Stimulated activated naive CD8-positive, alpha-beta T cell treated with anti-CD3 and anti-CD28 coated beads, Interleukin-15, amount 100 ng/mL, for 72 hours (primary cell): ENCODE measurements at regions not wholly inside any gene's neighbourhood (a gene's known extent, or its start where the extent isn't known, plus 50 kb on each side); places are given as distances from the start of the nearest gene placed in this dataset.
"Not testable (repeated sequence)": the region's sequence is repeated elsewhere in the genome, so short reads cannot be mapped to it uniquely, and the experiment has no call there.

Experiments used
- ATAC-seq: fragments of 150-1000 bp; cut with Tn5 transposase; 2 replicates; pipeline ENCODE4 v1.10.0; 2021; ENCODE audit warnings: mild to moderate bottlenecking, moderate library complexity
- DNase-seq, 2 donors: peaks; one replicate each; pipeline ENCODE4 v3.0.0; 2021 to 2022
- H3K27ac Mint-ChIP-seq, 2 donors: one replicate each; pipeline ENCODE4 v1.8.0; 2022; ENCODE audit warnings: mild to moderate bottlenecking in 2 of 2, mixed read lengths in 2 of 2, moderate library complexity in 2 of 2
- H3K27me3 Mint-ChIP-seq: one replicate; pipeline ENCODE4 v1.8.0; 2022; ENCODE audit warnings: mixed read lengths
- H3K4me1 Mint-ChIP-seq: one replicate; pipeline ENCODE4 v1.8.0; 2022; ENCODE audit warnings: mild to moderate bottlenecking, mixed read lengths
- H3K4me3 Mint-ChIP-seq, 2 donors: one replicate each; pipeline ENCODE4 v1.8.0; 2022; ENCODE audit warnings: mild to moderate bottlenecking in 2 of 2, mixed read lengths in 2 of 2, moderate library complexity in 1 of 2
- H3K9me3 Mint-ChIP-seq, 2 donors: one replicate each; pipeline ENCODE4 v1.8.0; 2022; ENCODE audit warnings: mixed read lengths in 2 of 2

DNA sequence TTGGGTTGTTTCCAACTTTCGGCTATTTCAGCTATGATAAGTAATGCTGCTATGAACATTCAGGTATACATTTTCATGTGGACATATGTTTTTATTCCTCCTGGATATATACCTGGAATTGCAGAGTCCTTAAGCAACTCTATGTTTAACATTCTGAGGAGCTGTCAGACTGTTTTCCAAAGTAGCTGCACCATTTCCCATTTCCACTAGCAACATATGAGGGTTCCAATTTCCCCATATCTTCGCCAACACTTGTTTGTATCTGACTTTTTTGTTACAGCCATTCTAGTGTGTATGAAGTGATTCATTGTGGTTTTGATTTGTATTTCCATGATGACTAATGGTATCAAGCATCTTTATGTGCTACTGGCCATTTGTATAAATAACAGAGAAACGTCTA lies 295.7 kb downstream of the CEP170 start:
- ATAC-seq, H3K4me3 Mint-ChIP-seq, DNase-seq, H3K9me3 Mint-ChIP-seq, H3K4me1 Mint-ChIP-seq, H3K27ac Mint-ChIP-seq, H3K27me3 Mint-ChIP-seq: not testable (repeated sequence)

DNA sequence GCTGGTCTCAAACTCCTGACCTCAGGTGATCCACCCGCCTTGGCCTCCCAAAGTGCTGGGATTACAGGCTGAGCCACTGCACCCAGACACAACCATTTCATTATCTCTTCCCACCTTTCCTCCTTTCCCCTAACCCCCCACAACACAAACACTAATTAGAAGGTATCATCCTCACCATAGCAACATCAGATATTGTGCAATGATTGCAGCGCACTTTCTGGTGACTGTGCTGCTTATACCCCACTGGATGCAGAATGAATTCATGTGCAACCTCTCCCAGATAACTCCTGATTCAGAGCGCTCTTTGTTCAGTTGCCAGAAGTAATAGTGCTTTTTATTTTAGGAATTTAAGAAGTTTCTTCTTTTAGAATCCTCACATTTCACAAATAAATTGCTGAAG lies 300.1 kb downstream of the CEP170 start:
- H3K27ac Mint-ChIP-seq, H3K27me3 Mint-ChIP-seq, H3K4me1 Mint-ChIP-seq, ATAC-seq, DNase-seq, H3K9me3 Mint-ChIP-seq, H3K4me3 Mint-ChIP-seq: not testable (repeated sequence)

DNA sequence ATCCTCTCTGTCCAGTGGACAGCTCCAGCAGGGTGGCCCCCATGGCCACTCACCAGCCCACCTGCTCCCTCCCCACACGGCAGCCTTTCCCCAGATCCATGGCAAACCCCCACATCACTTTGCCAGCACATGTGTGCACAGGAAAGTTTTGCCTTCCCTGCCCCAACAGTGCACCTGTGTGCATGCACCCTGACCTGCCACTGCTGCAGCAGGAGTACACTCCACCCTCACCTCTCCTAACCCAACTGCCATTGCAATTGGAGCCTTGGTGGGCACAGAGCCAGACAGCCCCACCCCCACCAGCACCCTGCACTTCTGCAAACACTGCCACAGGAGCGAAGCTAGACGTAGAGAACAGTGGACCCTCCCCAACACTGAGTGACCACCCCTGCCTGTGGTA lies 308.9 kb downstream of the CEP170 start:
- H3K4me3 Mint-ChIP-seq: no peak overlapping the region
- H3K27me3 Mint-ChIP-seq: no peaks in the 10 kb centered on the region
- ATAC-seq (no peak), DNase-seq (no peak)
- H3K9me3 Mint-ChIP-seq: peaks cover 8 to 11% of the 10 kb centered on the region in 2 donors
- no peak overlapping the region for H3K27ac Mint-ChIP-seq
- H3K4me1 Mint-ChIP-seq: no peaks in the 10 kb centered on the region

DNA sequence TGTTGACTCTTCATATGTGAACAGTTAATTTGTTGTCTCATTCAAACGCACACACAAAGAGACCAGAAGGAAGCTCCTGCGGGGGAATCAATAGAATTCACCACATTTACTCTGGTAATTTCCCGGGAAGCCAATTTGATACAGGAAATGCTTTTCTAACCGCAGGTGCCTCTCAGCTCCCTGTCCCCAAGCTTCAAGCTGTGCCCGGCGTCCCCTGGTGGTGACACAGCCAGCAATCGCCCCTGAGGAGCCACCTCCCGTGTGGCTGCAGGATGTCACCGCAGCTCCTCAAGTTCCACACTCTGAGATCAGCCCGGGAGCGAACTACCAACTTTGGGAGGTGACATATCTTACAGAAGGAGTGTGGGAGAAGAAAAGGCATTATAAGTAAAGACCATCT lies 318.4 kb downstream of the CEP170 start:
- H3K4me1 Mint-ChIP-seq, DNase-seq, H3K9me3 Mint-ChIP-seq, ATAC-seq, H3K4me3 Mint-ChIP-seq, H3K27me3 Mint-ChIP-seq, H3K27ac Mint-ChIP-seq: not testable (repeated sequence)

DNA sequence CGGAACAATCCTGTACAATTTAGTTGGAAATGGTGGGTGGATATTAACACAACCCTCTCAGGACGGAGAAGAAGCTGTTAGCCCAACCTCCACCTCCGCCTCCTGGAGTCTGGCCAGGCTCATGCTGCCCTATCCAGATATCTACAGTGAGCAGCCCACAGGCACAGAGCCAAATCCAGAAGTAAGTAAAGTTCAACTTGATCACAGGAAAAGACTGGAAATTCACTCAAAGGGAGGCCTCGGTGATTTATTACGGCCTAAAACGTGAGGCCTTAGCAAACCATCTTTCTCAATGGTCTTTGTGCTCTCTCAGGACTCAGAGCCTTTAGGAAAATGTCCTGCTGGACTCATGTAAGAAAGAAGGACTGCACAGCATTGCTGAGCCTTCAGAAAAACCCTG lies 330.4 kb downstream of the CEP170 start:
- H3K9me3 Mint-ChIP-seq, ATAC-seq, H3K4me1 Mint-ChIP-seq, H3K27me3 Mint-ChIP-seq, H3K27ac Mint-ChIP-seq, H3K4me3 Mint-ChIP-seq, DNase-seq: not testable (repeated sequence)

DNA sequence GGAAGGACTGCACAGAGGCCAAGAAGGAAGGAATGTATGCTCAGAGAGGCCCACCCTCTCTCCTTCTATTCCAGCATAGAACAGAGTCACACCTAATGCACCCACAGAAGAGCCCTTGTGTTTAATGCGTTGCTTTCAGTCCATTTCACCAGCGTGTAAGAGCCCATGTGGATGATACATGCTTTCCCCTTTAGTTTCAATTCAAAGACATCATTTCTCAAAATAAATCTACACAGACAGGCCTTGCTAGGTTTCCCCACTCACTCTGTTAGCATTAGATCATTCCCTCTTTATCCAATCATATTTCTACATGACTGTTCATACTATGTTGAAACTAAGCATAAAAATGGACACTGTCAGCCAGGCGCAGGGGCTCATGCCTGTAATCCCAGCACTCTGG lies 331.5 kb downstream of the CEP170 start:
- not testable (repeated sequence) for H3K4me1 Mint-ChIP-seq, H3K27ac Mint-ChIP-seq, H3K27me3 Mint-ChIP-seq, DNase-seq, ATAC-seq, H3K4me3 Mint-ChIP-seq, H3K9me3 Mint-ChIP-seq

DNA sequence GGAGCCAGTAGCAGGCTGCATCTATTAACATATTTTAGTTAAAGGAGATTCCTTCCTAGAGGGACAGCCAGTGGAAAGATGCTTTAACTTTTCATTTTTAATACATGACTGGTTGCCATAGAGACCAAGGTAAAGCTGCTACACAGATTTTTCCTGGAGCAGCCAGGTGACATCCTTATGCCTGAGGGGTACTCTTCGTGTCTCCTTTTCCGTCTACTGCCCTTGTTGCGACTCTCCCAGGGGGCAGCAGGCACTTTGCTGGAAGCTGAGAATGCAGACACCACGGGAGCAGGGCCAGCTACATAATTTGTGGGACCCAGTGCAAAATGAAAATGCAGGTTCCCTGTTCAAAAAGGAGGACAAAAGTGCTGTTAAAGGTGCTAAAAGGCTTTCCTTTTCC lies 340.4 kb downstream of the CEP170 start:
- H3K9me3 Mint-ChIP-seq, H3K27me3 Mint-ChIP-seq, ATAC-seq, H3K4me1 Mint-ChIP-seq, H3K4me3 Mint-ChIP-seq, H3K27ac Mint-ChIP-seq, DNase-seq: not testable (repeated sequence)

DNA sequence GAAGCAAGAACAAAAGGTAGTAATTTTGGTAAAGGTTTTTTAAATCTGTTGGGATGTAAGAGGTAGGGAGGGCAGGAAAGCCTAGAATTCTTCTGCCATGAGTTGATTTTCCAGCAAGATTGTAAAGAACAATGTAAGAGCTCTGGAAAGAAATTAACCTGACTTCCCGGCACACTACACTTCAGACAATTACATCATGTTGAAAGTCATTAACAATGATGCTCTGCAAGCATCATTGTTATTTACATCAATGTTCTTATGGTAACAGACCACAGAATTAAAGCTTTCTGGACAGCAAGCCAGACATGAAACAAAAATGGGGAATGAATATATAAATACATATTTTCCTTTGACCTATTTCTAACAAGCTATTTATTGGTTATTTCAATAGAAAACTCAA lies 342.2 kb downstream of the CEP170 start:
- ATAC-seq, H3K4me3 Mint-ChIP-seq, H3K4me1 Mint-ChIP-seq, DNase-seq, H3K9me3 Mint-ChIP-seq, H3K27ac Mint-ChIP-seq, H3K27me3 Mint-ChIP-seq: not testable (repeated sequence)

DNA sequence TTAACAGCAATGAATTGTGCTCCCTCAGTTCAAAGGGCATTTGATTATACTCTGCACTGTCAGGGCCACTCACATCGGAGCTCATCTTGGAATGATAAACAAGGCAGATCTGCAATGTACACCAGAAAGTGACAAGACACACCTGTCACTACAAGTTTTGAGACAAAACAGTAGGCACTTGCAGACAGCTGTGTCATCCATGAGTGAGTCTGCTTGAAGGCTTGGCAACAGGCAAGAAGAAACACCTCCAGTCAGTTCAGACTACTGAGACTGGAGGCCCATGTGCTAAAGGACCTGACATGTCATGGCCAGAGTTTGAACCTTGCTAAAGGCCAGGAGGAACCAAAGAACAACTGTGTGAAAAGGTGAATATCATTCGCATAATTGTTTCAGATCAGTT lies 354.5 kb downstream of the CEP170 start:
- DNase-seq, H3K4me3 Mint-ChIP-seq, ATAC-seq, H3K4me1 Mint-ChIP-seq, H3K27ac Mint-ChIP-seq, H3K27me3 Mint-ChIP-seq, H3K9me3 Mint-ChIP-seq: not testable (repeated sequence)

DNA sequence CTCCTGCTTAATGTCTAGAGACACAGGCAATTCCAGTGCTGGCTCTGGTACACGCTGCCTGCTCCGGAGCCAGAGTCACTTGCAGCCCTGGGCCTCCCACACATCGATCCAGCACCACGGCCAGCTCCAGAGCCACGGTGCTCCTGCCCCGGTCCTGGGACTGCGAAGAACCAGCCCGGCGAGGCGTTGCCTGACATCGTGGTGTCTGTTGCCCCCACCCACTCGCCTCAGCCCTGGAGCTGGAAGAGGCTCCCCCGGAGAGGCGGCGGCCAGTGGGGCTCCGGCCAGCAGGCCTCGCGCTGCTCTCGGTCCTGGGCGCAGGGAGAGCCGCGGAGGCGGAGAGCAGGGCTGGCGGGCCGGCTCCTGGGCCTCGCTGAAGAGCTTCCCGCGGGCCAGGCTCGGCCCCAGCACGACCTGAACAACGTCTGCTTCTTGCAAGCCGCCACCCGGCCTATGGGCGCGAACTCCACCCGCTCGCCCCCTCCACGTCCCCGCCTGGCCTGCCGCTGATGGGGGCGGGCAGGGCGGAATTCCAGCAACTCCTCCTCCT lies 364.8 kb downstream of the CEP170 start:
- Mint-ChIP-seq H3K4me3 (no peak overlapping the region), H3K4me1 (no peaks in the 10 kb centered on the region), H3K9me3 (peaks cover 0 to 7% of the 10 kb centered on the region in 2 donors), H3K27ac (no peak overlapping the region), H3K27me3 (peaks cover 15% of the 10 kb centered on the region)
- ATAC-seq (no peak), DNase-seq (no peak)

DNA sequence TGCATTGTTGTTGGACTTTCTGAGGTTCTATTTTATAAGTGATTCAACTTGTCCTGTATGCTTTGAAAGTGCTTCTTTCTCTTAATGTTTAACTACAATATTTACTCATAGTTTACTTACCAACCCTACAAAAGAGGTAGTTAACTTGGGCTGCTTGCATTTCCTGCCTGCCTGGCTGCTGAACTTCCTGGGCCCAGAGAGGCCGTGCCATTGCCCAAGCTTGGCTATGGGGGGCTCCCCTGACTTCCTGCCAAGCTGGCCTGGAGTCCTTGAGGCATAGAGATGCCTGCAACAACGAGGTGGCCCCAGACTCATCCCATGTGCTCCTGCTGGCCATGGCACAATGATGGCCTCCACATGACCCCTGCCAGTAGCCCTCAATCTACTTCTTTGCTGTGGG lies 361.6 kb upstream of the PLD5 start:
- ATAC-seq (no peak), DNase-seq (no peak)
- H3K9me3 Mint-ChIP-seq: peaks cover 0 to 6% of the 10 kb centered on the region in 2 donors
- peaks cover 9% of the 10 kb centered on the region for H3K27me3 Mint-ChIP-seq
- no peak overlapping the region for H3K27ac Mint-ChIP-seq
- H3K4me3 Mint-ChIP-seq: no peak overlapping the region
- no peaks in the 10 kb centered on the region for H3K4me1 Mint-ChIP-seq

DNA sequence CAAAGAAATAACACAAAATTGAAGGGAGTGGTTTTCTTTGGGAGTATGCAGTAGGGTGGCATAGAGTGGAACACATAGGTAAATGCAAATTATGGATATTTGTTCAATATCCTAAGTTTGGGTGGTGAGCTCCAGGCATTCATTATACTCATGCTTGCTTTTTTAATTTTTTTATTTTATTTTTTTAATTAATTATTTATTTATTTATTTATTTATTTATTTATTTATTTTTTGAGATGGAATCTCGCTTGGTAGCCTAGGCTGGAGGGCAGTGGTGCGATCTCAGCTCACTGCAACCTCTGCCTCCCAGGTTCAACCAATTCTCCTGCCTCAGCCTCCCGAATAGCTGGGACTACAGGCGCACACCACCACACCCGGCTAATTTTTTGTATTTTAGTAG lies 355.5 kb upstream of the PLD5 start:
- not testable (repeated sequence) for DNase-seq, ATAC-seq, H3K4me1 Mint-ChIP-seq, H3K27ac Mint-ChIP-seq, H3K9me3 Mint-ChIP-seq, H3K4me3 Mint-ChIP-seq, H3K27me3 Mint-ChIP-seq

DNA sequence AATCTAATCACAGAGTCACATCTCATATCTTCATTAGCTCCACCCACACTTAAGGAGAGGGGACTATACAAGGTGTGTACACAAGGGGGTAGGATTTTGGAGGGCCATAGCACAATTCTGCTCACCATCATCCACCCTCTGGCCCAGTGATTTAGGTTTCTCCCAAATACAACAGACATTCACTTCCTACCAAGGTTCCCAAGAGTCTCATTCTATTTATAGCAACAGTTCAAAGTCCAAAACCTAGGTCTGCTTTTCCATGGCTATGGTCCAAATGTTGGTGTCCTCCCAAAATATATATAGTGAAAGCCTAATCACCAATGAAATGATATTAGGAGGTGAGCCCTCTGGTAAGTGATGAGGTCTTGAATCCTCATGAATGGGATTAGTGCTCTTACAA lies 353.2 kb upstream of the PLD5 start:
- Mint-ChIP-seq H3K9me3 (no peaks in the 10 kb centered on the region), H3K4me3 (no peak overlapping the region), H3K27ac (no peak overlapping the region), H3K4me1 (no peaks in the 10 kb centered on the region), H3K27me3 (no peaks in the 10 kb centered on the region)
- ATAC-seq: no peak
- DNase-seq: no peak

DNA sequence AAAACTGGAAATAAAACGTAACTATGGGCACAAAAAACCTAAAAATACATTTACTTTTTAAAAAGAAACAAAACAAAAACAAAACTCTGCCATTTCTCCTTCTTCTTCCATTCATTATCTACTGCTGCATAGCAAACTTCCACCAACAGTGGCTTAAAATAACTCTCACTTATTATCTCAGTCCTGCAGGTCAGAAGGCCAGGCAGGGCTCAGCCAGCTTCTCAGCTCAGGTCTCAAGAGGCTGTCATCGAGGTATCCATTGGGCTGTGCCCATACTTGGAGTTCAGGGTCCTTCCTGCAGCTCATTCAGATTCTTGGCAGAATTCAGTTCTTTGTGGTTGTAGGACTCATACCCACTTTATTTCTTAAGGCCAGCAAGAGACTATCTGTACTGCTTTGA lies 352.7 kb upstream of the PLD5 start:
- H3K9me3 Mint-ChIP-seq: no peaks in the 10 kb centered on the region
- DNase-seq: no peak
- no peak for ATAC-seq
- H3K27me3 Mint-ChIP-seq: no peaks in the 10 kb centered on the region
- no peaks in the 10 kb centered on the region for H3K4me1 Mint-ChIP-seq
- no peak overlapping the region for H3K27ac Mint-ChIP-seq
- H3K4me3 Mint-ChIP-seq: no peak overlapping the region

DNA sequence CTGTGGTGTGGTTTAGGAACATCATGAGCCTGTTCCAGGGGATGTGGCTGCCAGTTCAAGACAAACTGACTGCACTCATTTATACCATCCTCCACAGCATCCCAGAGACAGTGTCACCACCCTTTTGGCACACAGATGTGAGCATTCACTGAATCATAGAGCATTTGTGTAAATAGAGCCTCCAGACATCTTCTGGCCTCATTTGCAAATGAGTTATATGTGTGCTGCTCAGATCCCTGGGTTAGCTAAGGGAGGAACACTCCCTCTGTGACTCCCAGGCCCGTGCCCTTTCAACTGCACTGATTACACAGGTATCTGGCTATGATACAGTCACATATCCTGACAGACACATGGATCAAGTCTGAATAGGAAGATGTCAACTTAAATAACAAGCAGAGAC lies 351.5 kb upstream of the PLD5 start:
- H3K4me1 Mint-ChIP-seq: no peaks in the 10 kb centered on the region
- H3K9me3 Mint-ChIP-seq: no peaks in the 10 kb centered on the region
- H3K27me3 Mint-ChIP-seq: peaks cover 7% of the 10 kb centered on the region
- no peak overlapping the region for H3K27ac Mint-ChIP-seq
- ATAC-seq (no peak), DNase-seq (no peak)
- H3K4me3 Mint-ChIP-seq: no peak overlapping the region

DNA sequence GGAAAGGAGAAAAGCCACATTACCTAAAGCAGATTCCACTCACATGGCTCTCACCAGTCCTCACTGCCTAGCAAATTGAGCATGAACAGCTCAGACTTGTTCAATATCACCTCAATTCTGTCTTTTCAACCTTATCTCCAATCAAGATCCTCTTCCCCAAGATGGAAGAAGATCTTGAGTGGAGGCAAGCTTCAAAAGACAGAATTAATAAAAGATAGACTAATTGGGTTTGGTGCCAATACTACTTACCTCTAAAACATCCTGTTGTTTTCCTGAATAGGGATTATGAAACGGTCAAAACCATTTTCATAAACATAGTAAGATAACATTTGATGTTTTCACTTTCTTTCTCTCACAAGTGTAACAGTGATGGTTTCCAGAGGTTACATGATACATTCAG lies 349.2 kb upstream of the PLD5 start:
- ATAC-seq: no peak
- Mint-ChIP-seq H3K4me3 (no peak overlapping the region), H3K9me3 (no peaks in the 10 kb centered on the region), H3K4me1 (no peaks in the 10 kb centered on the region), H3K27ac (no peak overlapping the region), H3K27me3 (peaks cover 7% of the 10 kb centered on the region)
- no peak for DNase-seq

DNA sequence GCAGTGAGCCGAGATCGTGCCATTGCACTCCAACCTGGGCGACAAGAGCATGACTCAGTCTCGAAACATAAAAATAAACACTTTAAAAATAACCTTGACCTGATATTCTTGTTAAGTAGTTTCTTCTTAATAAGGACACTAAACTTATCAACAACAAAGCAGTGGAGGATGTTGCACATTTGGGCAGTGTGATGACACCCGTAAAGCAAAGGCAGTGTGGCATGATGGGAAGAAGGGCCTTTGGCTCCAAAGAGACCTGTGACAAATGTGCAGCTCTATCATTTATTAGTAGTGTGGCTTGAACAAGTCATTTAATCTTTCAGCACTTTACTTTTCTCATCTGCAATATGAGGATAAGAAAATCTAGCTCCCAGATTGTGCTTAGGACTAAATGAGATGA lies 348.0 kb upstream of the PLD5 start:
- Mint-ChIP-seq H3K4me1 (no peaks in the 10 kb centered on the region), H3K27me3 (peaks cover 7% of the 10 kb centered on the region), H3K9me3 (no peaks in the 10 kb centered on the region), H3K4me3 (no peak overlapping the region), H3K27ac (no peak overlapping the region)
- no peak for DNase-seq
- no peak for ATAC-seq
